NCI-H146 (cell line): ENCODE measurements at regions not wholly inside any gene's neighbourhood (a gene's known extent, or its start where the extent isn't known, plus 50 kb on each side); places are given as distances from the start of the nearest gene placed in this dataset.
"Not testable (repeated sequence)": the region's sequence is repeated elsewhere in the genome, so short reads cannot be mapped to it uniquely, and the experiment has no call there.

Source experiments
- DNase-seq: peaks from one replicate; lab custom pipeline; 2025; lab: John Stamatoyannopoulos, UW

- DNase-seq, result no peak
Measured at GRCh38 chr15:96818861-96819260, 488.4 kb downstream of the NR2F2 start.

- no peak for DNase-seq
Measured at GRCh38 chr15:96827981-96828380, 497.5 kb downstream of the NR2F2 start.

DNA sequence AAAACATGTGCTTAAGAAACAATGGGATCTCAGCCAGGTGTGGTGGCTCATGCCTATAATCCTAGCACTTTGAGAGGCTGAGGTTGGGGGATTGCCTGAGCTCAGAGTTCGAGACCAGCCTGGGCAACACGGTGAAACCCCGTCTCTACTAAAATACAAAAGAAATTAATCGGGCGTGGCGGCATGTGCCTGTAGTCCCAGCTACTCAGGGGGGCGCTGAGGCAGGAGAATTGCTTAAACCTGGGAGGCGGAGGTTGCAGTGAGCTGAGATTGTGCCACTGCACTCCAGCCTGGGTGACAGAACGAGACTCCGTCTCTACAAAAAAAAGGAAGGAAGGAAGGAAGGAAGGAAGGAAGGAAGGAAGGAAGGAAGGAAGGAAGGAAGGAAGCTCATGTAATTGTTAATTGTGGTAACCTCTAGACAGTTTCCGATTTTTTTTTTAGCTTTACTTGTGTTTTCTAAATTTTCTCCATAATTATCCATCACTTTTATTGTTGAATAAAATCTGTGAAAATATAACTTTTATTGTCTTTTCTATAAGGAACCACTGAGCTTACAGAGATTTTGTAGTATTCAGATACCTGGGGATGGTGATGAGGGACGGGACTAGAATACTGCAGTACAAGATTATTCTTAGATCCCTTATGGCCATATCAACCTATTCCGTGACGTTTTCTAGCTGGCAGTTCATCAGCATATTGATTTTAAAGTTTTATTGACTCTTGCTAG lies 506.9 kb downstream of the NR2F2 start:
- no peak for DNase-seq

- DNase-seq, result no peak
Measured at GRCh38 chr15:96838081-96838480, 507.6 kb downstream of the NR2F2 start.

DNA sequence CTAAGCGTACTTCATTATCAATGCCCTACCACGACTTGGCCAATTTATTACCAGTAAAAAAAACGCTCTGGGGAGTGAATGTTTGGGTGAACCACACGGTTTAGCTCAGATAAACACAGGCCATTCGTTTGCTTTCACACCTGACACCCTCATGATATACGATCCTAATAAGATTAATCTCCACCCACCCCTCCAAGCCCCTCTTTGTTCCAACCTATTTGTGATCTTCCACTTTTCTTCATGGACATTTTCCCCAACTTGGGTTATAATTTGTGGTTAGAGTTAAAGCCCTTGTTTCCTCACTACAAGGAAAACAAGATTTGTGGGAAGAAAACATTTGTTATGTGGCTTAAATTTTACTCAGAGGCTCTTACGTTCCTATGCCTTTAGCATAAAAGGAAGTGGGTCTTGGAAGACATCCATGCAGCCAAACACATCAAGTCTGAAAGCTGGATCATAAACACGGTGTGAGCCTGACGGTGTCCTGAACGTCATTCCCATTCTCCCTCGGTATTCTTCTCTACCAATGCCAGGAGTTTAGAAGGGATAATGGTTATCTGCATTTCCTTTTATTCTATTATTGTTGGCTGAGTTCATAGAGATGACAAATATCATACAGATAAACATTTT lies 518.9 kb downstream of the NR2F2 start:
- DNase-seq, result no peak

GRCh38 chr15:96851613-96852012 lies 521.1 kb downstream of the NR2F2 start:
- DNase-seq, result no peak

- no peak for DNase-seq
Measured at GRCh38 chr15:96858694-96859093, 528.2 kb downstream of the NR2F2 start.

DNA sequence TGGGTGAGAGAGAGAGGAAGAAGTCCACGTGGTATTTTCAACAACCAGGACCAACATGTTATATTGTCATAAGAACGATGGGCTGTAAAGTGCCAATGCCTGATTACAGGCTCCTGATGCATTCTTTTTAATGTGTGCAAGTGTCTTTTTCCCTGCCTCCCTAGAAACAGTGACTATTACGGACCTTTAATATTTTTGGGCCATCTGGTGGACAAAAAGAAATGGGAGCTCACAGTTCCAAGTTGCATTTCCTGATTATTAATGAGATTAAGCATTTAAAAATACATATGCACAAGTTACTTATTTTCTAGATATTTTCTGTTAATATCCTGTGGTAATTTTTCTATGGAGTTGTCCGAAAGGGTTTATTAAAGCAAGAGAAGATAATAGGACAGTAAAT lies 530.2 kb downstream of the NR2F2 start:
- DNase-seq, result no peak

DNA sequence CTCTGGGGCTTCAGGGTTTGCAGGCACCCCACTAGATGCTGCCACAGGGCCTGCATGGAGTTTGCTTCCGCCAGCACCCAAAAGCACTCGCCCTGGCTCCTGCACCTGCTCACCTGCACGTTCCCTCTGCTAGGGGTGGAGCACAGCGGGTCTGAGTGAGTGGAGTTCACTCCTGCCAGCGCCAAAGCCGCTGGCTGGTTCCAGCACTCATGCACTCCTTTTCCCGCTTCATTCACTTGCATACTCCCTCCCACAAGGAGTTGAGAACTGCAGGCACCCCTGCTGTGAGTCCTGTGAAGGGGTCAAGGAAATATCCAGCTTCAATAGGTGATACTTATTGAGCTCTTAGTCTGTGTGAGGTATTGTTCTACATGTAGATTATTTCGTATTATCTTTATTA lies 537.5 kb downstream of the NR2F2 start:
- DNase-seq, result no peak

- DNase-seq, result no peak
Measured at GRCh38 chr15:96869122-96869521, 538.6 kb downstream of the NR2F2 start.

- DNase-seq, result no peak
Measured at GRCh38 chr15:96869790-96870189, 539.3 kb downstream of the NR2F2 start.

DNA sequence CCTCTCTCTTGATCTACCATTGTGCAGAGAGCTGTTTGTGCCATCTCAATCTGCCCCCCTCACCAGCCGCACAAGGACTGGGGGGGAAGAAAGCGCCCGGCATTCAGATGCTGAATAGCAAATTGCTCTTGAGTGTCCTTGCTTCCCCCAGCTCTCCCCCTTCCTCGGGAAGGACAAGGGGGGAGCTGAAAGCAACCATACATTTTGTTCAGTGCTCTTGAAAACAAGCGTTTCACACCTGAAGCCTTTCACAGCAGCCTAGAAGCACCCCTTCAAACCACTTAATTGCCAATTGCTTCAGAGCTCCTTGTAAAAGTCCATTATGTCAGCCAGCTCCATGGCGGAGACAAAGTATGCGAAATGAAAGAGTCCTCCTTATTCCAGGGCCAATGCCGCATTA lies 540.1 kb downstream of the NR2F2 start:
- no peak for DNase-seq

- DNase-seq, result not testable (repeated sequence)
Measured at GRCh38 chr15:96877442-96877841, 546.9 kb downstream of the NR2F2 start.

- no peak for DNase-seq
Measured at GRCh38 chr15:96878129-96878528, 547.6 kb downstream of the NR2F2 start.

DNA sequence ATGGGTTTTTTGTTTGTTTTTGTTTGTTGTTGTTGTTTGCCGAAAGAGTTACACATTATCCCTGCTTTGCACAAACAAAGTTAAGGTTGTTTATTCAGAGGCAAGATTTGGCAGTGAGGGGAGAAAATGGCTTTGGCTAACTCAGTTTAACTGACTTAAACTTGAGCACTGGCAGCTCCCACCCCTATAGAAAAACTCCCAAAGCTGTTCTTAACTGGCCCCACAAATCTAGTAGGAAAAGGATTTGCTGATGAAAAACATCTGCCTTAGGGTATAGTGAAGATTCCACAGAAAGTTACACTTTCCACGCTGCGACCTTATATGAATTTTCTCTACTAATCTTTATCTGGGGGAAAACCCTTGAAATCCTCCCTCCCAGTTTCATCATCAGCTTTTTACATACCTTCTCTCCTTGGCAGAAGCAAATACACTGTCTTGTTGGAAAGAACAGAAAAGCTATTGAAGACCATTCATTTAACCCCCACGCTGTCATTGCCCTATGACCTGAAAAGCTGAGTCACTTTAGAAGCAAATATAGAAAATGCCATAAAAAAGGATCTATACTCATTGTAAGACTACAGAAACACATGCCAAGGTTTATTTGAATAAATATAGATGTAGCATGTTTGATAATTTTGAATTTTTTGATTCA lies 551.7 kb downstream of the NR2F2 start:
- DNase-seq, result no peak

DNA sequence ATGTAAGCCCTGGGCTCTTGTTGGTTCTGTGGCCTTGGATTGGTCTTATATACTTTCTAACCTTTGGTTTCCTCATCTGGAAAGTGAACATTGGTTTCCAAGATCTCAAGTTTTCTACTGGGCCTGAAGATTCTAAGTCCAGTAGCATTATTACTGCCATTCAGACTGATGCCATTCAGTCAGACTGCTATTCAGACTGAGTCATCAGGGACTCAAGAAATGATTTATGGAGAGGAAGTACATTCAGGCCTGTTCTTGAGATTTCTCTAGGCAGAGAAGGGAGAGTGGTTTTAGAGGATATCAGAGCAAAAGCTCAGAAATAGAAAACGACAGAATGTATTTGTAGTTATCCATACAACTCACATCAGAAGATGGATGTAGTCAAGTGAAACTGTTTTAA lies 557.2 kb downstream of the NR2F2 start:
- DNase-seq, result no peak

DNA sequence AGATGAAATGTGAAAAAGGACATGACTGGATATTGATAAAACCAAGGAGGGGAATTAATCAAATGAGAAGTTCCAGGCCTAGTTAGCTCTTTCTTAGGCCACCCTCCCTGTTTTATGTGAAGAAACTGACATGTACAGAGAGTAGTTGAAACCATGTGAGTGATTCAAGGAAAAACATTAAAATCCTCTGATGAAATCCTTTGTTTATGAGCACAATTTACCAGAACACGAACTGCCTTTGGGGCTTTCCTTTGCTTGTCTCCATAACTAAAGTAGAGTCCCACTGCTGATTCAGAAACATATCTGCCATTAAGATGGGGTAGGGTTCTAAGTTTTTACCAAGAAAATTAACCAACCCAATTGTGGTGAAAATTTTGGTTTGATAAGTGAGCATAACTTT lies 558.3 kb downstream of the NR2F2 start:
- no peak for DNase-seq

GRCh38 chr15:96889734-96890480 lies 559.4 kb downstream of the NR2F2 start:
- DNase-seq, result no peak

- DNase-seq, result no peak
Measured at GRCh38 chr15:96891046-96891445, 560.5 kb downstream of the NR2F2 start.

- DNase-seq, result no peak
Measured at GRCh38 chr15:96893159-96893906, 562.8 kb downstream of the NR2F2 start.

GRCh38 chr15:96894659-96895058 lies 564.2 kb downstream of the NR2F2 start:
- DNase-seq, result no peak

DNA sequence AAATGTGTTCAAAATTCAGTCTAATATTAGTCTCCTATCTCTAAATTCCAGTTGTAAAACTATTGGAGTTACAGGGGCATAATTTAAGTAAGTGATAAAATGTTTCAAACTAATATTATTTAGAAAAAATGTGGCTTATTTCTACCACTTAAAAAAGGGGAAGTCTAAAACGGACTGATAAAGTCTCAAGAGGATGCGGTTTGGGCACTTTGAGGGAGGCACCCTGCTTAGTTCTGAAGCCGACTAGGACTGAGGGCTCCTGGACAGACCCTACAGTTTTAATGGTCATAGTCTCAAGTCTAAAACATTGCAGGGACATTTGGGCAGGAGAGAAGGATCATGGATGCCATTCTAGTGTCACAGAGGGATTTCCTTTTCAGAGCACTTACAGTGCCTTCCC lies 566.3 kb downstream of the NR2F2 start:
- no peak for DNase-seq
